Astrocyte of the cerebellum (primary cell): ENCODE measurements at regions not wholly inside any gene's neighbourhood (a gene's known extent, or its start where the extent isn't known, plus 50 kb on each side); places are given as distances from the start of the nearest gene placed in this dataset.

ENCODE experiments used
- DNase-seq: peaks from one replicate; pipeline ENCODE4 v3.0.0-alpha.2; 2011; ENCODE audit warnings: low read depth
- H3K4me3 ChIP-seq: 2 replicates; pipeline ENCODE4 v1.5.1; 2011; ENCODE audit warnings: mild to moderate bottlenecking, low read depth, low read length, moderate library complexity
- in situ Hi-C: cut with HindIII; loops from 2 replicates; pipeline ENCODE4 v1.10.0; 2017; ENCODE audit warnings: low sequenced_read_pairs
- TF ChIP-seq, protein P1 (sequence below): IDR thresholded peaks from 2 replicates; pipeline ENCODE4 v1.5.1; 2012; ENCODE audit warnings: low read length, low read depth, moderate library complexity, mild to moderate bottlenecking; ENCODE audit errors: missing control alignments

DNA sequence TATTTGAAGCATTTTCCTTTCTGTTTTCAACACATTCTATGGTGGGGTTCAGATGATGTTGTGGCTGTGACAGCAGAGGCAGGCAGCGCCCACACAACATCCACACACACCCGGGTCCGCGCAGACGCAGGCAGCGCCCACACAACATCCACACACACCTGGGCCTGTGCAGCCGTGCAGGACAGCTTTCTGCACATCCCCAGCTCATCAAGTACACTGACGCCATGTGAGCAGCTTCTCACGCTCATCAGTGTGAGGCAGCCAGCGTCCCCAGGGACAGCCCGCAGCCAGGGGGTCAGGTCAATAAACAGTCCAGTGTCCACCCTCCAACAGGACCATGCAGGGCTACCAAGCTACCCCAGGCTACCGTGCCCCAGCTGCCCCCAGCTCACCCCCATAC, 272.8 kb upstream of the TCERG1L start:
- TF ChIP-seq, protein P1, sequence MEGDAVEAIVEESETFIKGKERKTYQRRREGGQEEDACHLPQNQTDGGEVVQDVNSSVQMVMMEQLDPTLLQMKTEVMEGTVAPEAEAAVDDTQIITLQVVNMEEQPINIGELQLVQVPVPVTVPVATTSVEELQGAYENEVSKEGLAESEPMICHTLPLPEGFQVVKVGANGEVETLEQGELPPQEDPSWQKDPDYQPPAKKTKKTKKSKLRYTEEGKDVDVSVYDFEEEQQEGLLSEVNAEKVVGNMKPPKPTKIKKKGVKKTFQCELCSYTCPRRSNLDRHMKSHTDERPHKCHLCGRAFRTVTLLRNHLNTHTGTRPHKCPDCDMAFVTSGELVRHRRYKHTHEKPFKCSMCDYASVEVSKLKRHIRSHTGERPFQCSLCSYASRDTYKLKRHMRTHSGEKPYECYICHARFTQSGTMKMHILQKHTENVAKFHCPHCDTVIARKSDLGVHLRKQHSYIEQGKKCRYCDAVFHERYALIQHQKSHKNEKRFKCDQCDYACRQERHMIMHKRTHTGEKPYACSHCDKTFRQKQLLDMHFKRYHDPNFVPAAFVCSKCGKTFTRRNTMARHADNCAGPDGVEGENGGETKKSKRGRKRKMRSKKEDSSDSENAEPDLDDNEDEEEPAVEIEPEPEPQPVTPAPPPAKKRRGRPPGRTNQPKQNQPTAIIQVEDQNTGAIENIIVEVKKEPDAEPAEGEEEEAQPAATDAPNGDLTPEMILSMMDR: no peak
- no peak overlapping the region for H3K4me3 ChIP-seq
- no peak for DNase-seq
- in situ Hi-C loops: no loop called here

DNA sequence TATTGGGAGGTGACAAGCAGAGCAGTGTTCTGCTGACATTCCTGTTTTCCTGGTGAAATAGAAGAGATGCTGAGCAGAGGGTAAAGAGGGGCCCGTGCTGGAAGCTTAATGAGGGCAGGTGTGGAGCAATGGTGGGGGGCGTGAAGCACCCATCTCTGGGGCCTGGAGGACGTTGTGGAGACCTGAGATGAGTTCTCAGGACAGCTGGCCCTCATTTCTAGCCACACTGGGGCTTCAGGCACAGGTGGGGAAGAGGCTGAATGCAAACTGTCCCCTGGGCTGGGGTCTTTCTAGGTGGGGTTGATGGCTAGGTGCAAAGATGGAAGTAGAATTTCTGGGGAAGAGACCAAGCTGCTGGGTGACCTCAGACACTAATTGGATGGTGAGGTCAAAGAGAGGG, 274.2 kb upstream of the TCERG1L start:
- no peak overlapping the region for H3K4me3 ChIP-seq
- in situ Hi-C loops: no loop called here
- DNase-seq: no peak
- TF ChIP-seq, protein P1: no peak

- H3K4me3 ChIP-seq: no peak overlapping the region
- no peak for DNase-seq
- TF ChIP-seq, protein P1: no peak
- in situ Hi-C loops: no loop called here
Observed at GRCh38 chr10:131586958-131587357, 275.4 kb upstream of the TCERG1L start.

GRCh38 chr10:131587976-131588680, 276.6 kb upstream of the TCERG1L start:
- H3K4me3 ChIP-seq: no peak overlapping the region
- in situ Hi-C loops: no loop called here
- DNase-seq: no peak
- TF ChIP-seq, protein P1: no peak

GRCh38 chr10:131588704-131589220, 277.2 kb upstream of the TCERG1L start:
- DNase-seq: no peak
- TF ChIP-seq, protein P1: no peak
- in situ Hi-C loops: no loop called here
- H3K4me3 ChIP-seq: no peak overlapping the region

GRCh38 chr10:131590567-131590966, 279.0 kb upstream of the TCERG1L start:
- in situ Hi-C loops: no loop called here
- no peak overlapping the region for H3K4me3 ChIP-seq

More at GRCh38 chr10:131590567-131590966, 279.0 kb upstream of the TCERG1L start:
- no peak for DNase-seq
- TF ChIP-seq, protein P1: no peak
